HEK293T (cell line): ENCODE measurements at regions not wholly inside any gene's neighbourhood (a gene's known extent, or its start where the extent isn't known, plus 50 kb on each side); places are given as distances from the start of the nearest gene placed in this dataset.
"Not testable (repeated sequence)": the region's sequence is repeated elsewhere in the genome, so short reads cannot be mapped to it uniquely, and the experiment has no call there.

Source experiments
- CTCF ChIA-PET: fragments of 350-600 bp; formaldehyde crosslinking; extraction: SDS; loops from one replicate; lab custom pipeline; 2021; ENCODE audit warnings: antibody characterized with exemption, inconsistent platforms; lab: Yijun Ruan, JAX
- POLR2A ChIA-PET: fragments of 350-600 bp; formaldehyde crosslinking; extraction: SDS; loops from one replicate; lab custom pipeline; 2020; ENCODE audit warnings: antibody characterized with exemption, inconsistent platforms; lab: Yijun Ruan, JAX
- DNase-seq: peaks from one replicate; pipeline ENCODE4 v3.0.0; 2012; ENCODE audit warnings: mixed read lengths; ENCODE audit errors: extremely low spot score
- ARNT ChIP-seq: fragments of 450-650 bp; IDR thresholded peaks from 2 replicates; pipeline ENCODE4 v1.6.1; 2017; ENCODE audit warnings: mild to moderate bottlenecking
- BHLHE40 ChIP-seq: fragments of 450-650 bp; IDR thresholded peaks from 2 replicates; pipeline ENCODE4 v1.6.1; 2016; ENCODE audit warnings: mild to moderate bottlenecking, moderate library complexity, borderline replicate concordance
- CTBP1 ChIP-seq: fragments of 450-650 bp; IDR thresholded peaks from 2 replicates; pipeline ENCODE4 v1.6.1; 2016; ENCODE audit warnings: borderline replicate concordance
- ELF4 ChIP-seq: fragments of 450-650 bp; IDR thresholded peaks from 2 replicates; pipeline ENCODE4 v1.6.1; 2017; ENCODE audit warnings: antibody characterized with exemption
- FOXA1 ChIP-seq: fragments of 450-650 bp; IDR thresholded peaks from 2 replicates; pipeline ENCODE4 v1.6.1; 2016; ENCODE audit warnings: mild to moderate bottlenecking
- FOXK2 ChIP-seq: fragments of 450-650 bp; IDR thresholded peaks from 2 replicates; pipeline ENCODE4 v1.6.1; 2016; ENCODE audit warnings: mild to moderate bottlenecking
- FOXM1 ChIP-seq: fragments of 450-650 bp; IDR thresholded peaks from 2 replicates; pipeline ENCODE4 v1.6.1; 2017; ENCODE audit warnings: mild to moderate bottlenecking, borderline replicate concordance
- HDGF ChIP-seq: fragments of 450-650 bp; IDR thresholded peaks from 2 replicates; pipeline ENCODE4 v1.6.1; 2017; ENCODE audit warnings: antibody characterized with exemption, borderline replicate concordance
- L3MBTL2 ChIP-seq: fragments of 450-650 bp; conservative IDR thresholded peaks from 2 replicates; pipeline ENCODE4 v1.6.1; 2016; ENCODE audit warnings: mild to moderate bottlenecking
- LEF1 ChIP-seq: fragments of 450-650 bp; IDR thresholded peaks from 2 replicates; pipeline ENCODE4 v1.6.1; 2017; ENCODE audit warnings: mild to moderate bottlenecking, borderline replicate concordance
- NFRKB ChIP-seq: fragments of 450-650 bp; IDR thresholded peaks from 2 replicates; pipeline ENCODE4 v1.6.1; 2016; ENCODE audit warnings: mild to moderate bottlenecking, moderate library complexity
- SP1 ChIP-seq: fragments of 450-650 bp; IDR thresholded peaks from 2 replicates; pipeline ENCODE4 v1.6.1; 2017
- SUZ12 ChIP-seq: fragments of 450-650 bp; IDR thresholded peaks from 2 replicates; pipeline ENCODE4 v1.6.1; 2016; ENCODE audit warnings: mild to moderate bottlenecking
- TARDBP ChIP-seq: fragments of 450-650 bp; IDR thresholded peaks from 2 replicates; pipeline ENCODE4 v1.6.1; 2016
- ZNF384 ChIP-seq: fragments of 450-650 bp; IDR thresholded peaks from 2 replicates; pipeline ENCODE4 v1.6.1; 2016
- TF ChIP-seq, protein P1 (sequence below): fragments of 450-650 bp; IDR thresholded peaks from 2 replicates; pipeline ENCODE4 v1.6.1; 2016

DNA sequence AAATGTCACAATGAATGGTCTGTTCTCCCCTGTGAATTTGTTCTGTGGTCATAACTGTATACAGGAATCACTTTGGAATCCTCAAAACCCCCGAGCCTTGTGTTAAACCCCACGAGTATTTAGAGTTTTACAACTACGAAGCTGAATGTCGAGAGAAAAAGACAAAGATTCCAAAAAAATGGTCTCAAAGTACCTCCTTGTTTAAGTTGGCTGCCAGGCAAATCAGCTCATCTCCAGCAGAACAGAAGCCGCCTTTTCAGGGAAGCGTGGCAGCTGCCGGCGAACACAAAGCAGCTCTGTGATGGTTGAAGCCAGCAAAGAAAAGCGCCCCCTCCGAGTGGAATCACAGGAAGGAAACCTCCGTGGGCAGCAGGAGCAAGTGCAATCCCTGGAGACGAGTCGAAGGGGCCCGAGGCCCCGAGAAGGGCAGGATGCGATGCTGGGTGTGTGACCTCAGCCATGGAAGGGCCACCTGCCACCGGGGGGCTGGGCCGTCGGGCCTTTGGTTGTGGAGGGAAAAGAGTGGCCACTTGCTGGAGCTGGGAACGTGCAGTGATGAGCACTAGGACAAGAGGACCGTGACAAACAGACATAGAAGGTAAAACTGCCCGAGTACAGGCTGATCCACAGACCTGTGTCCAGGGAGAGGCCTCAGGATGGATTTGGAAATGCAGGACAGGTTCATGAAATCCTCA is 706.4 kb downstream of the SEMA5A start:
- ChIA-PET CTCF (no interaction called here), POLR2A (no interaction called here)
- no peak for DNase-seq
- TF ChIP-seq SUZ12 (no peak), ELF4 (no peak), BHLHE40 (no peak), LEF1 (no peak), HDGF (no peak), FOXA1 (no peak)

DNA sequence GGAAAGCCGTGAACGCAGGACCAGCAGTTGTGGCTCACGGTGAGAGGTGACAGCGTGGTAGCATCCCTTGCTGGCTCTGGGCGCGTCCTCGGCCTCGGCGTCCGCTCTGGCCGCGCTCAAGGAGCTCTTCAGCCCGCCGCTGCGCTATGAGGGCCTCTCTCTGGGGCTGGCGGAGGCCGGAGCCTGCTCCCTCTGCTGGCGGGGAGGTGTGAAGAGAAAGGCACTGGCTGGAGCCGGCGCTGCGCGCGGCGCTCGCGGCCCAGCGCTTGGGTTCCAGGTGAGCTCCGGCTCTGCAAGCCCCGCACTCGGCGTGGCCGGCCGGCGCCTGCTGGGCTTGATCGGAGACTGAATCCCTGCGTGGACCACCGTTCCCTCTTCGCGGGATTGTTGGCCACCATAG is 705.6 kb downstream of the SEMA5A start:
- TF ChIP-seq NFRKB (no peak), BHLHE40 (no peak), ZNF384 (no peak), ARNT (no peak)
- ChIA-PET CTCF (no interaction called here), POLR2A (no interaction called here)
- no peak for DNase-seq

DNA sequence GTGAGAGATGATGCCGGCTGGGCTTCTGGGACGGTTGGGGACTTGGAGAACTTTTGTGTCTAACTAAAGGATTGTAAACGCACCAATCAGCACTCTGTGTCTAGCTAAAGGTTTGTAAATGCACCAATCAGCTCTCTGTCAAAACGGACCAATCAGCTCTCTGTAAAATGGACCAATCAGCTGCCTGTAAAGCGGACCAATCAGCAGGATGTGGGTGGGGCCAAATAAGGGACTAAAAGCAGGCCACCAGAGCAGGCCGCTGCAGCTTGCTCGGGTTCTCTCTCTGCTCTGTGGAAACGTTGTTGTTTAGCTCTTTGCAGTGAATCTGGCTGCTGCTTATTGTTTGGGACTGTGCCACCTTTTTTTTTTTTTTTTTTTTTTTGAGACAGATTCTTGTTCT is 705.1 kb downstream of the SEMA5A start:
- DNase-seq, POLR2A ChIA-PET, CTCF ChIA-PET: not testable (repeated sequence)

DNA sequence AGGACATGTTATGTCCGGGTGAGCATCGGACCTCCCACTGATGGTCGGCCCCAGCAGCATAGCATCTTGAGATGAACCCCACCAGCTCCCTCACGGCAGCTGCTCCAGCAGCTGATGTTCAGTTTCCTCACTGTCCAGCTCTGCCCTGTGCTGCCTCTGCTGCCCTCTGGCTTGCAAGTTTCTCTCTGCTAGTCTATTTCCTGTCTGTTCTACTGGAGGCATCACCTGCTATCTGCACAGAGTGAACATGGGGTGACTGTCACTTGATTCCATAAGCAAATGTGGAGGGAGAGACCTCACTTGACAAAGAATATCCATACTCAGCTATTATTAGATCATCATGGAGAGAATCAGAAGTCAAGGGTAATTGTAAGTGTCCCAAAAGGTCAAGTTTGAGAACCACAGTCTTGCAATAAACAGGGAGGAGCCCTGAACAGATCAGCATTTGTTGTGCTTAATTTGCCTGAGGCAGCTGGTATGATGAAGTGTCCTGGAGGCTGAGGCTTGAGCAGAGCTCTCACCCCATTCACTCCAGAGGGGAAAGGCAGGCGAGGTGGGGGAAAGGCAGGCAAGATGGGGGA is 702.8 kb downstream of the SEMA5A start:
- DNase-seq = no peak
- ChIA-PET POLR2A (no interaction called here), CTCF (no interaction called here)
- TF ChIP-seq FOXK2 (no peak), ZNF384 (no peak), ARNT (no peak)

DNA sequence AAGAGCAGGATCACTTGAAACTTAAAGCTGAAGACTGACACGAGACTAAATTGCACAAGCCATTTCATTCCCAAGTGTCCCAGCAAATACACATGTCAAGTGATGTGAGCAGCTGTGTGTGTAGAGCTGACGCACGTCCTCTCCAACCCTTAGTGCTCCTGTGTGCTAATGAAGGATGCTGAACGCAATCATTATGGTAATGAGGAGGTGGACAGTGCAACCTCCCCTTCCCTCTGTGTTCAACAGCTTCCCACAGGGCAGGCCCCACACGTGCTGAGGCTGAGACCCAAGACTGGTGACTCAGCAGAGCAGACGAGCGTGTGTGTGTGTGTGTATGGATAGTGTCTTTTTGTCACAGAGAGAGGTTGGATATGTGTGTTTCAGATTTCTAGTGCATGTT is 702.1 kb downstream of the SEMA5A start:
- no peak for TF ChIP-seq SP1
- TF ChIP-seq FOXM1 = no peak
- no peak for TF ChIP-seq LEF1
- no peak for TF ChIP-seq FOXA1
- no peak for TF ChIP-seq HDGF
- DNase-seq = no peak
- CTCF ChIA-PET = no interaction called here
- POLR2A ChIA-PET = no interaction called here

DNA sequence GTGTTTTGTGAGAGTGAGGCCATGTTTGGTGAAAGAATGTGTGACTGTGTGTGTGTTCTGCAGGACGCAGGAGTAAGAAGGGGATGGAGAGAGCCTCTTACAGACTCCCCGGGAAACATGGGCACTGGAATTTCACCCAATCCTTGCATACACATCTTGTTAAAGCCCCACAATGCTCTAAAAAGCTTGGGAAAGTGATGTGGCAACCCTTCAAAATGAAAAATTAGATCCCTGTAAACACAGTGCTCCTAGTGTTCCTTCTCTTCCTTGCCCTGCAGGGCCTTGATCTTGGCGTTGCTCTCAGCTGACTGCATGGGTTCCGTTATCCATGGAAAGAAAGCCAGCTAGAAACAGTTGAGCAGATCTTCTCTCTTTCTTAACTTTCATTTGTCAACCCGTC is 701.7 kb downstream of the SEMA5A start:
- ChIA-PET POLR2A (no interaction called here), CTCF (no interaction called here)
- TF ChIP-seq SUZ12 (no peak), HDGF (no peak), CTBP1 (no peak), FOXK2 (no peak), SP1 (no peak), TARDBP (no peak), FOXA1 (no peak), ZNF384 (no peak), ARNT (no peak), BHLHE40 (no peak)
- TF ChIP-seq, protein P1, sequence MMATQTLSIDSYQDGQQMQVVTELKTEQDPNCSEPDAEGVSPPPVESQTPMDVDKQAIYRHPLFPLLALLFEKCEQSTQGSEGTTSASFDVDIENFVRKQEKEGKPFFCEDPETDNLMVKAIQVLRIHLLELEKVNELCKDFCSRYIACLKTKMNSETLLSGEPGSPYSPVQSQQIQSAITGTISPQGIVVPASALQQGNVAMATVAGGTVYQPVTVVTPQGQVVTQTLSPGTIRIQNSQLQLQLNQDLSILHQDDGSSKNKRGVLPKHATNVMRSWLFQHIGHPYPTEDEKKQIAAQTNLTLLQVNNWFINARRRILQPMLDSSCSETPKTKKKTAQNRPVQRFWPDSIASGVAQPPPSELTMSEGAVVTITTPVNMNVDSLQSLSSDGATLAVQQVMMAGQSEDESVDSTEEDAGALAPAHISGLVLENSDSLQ = no peak
- DNase-seq = no peak

DNA sequence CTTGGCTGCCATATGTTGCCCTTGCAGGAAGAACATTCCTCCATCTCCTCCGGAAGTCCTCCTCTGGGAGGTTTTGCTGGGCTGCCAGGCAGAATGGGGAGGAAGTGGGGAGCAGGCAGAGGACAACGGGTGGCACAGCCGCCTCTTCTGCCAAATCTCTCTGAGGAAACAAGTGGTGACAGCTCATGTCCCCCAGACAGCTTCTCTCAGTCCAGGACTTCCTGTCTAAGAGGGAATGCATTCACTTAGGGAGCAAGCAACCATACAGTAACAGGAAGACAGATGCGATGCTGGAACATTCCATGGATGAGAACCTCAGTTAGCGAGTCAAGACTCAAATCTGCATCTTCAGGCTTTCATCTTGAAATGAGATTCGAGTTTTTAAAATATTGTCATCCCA is 701.0 kb downstream of the SEMA5A start:
- POLR2A ChIA-PET = no interaction called here
- TF ChIP-seq ARNT (no peak), FOXA1 (no peak), SUZ12 (no peak), BHLHE40 (no peak), HDGF (no peak), NFRKB (no peak), L3MBTL2 (no peak)
- DNase-seq = no peak
- CTCF ChIA-PET = no interaction called here

DNA sequence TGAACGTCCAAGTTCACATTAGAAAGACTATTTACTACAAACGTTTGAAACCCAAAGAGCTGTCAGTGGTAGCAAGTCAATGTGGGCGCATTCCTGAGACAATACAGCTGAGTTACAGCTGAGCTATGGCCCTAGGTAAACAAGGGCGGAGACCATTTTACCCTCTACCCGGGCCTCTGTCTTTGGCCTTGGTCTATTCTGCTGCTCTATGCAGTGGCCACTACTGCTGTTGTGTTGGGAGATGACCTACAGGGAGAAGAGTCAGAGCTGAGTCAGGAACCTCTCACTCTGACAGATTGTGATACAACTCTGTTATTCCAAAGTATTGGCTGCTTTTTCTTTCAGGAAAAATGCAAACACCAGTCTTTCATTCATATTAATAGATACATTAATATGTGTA is 700.6 kb downstream of the SEMA5A start:
- no peak for TF ChIP-seq FOXK2
- TF ChIP-seq FOXM1 = no peak
- TF ChIP-seq L3MBTL2 = no peak
- no peak for TF ChIP-seq TARDBP
- TF ChIP-seq ARNT = no peak
- TF ChIP-seq NFRKB = no peak
- POLR2A ChIA-PET = no interaction called here

DNA sequence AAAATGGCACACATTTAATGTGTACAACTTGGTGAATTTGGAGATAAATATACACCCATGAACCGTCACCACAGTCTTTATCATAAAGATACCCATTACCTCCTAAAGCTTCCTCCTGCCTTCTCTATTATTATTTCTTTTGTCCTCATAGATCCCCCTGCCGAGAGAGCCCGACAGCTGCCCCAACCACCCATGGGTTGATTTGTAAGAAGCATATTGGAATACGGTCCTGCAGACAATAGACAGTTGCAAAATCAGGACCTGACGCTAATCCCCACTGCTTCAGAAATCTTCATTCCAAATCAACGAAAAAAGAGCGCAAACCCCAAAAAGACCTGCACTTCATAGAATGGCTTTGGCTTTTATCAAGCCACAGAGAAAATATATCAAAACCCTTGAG is 697.5 kb downstream of the SEMA5A start:
- POLR2A ChIA-PET = no interaction called here
- CTCF ChIA-PET = no interaction called here
- DNase-seq = no peak
- TF ChIP-seq L3MBTL2 (no peak), SP1 (no peak), LEF1 (no peak), FOXK2 (no peak), ZNF384 (no peak), FOXA1 (no peak), NFRKB (no peak), SUZ12 (no peak), ARNT (no peak), HDGF (no peak)
- TF ChIP-seq, protein P1 = no peak

More for the DNA sequence above, 700.6 kb downstream of the SEMA5A start:
- DNase-seq = no peak
- CTCF ChIA-PET = no interaction called here
